GM12878 (cell line): ENCODE measurements at regions not wholly inside any gene's neighbourhood (a gene's known extent, or its start where the extent isn't known, plus 50 kb on each side); places are given as distances from the start of the nearest gene placed in this dataset.

Experiments
- ASH2L ChIP-seq: fragments of 300-600, 200-600 bp; sonication (generic); IDR thresholded peaks from 2 replicates; pipeline ENCODE4 v1.6.1; 2017; ENCODE audit warnings: low read depth, mild to moderate bottlenecking, borderline replicate concordance
- CHD2 ChIP-seq: IDR thresholded peaks from 2 replicates; pipeline ENCODE4 v1.6.1; 2011; ENCODE audit warnings: low read depth, low read length, improper control_type of control experiment, borderline replicate concordance
- CTCF ChIP-seq, 3 experiments: IDR thresholded peaks in 2 of 3; conservative IDR thresholded peaks in 1 of 3; 2 replicates each; pipeline ENCODE4 v1.5.1; 2011; ENCODE audit warnings: low read depth in 3 of 3, low read length in 3 of 3, mild to moderate bottlenecking in 3 of 3, control low read depth in 2 of 3, moderate library complexity in 2 of 3, inconsistent platforms in 1 of 3, mixed read lengths in 1 of 3; ENCODE audit not compliant: control insufficient read depth in 2 of 3, insufficient read depth in 1 of 3; ENCODE audit errors: extremely low read depth in 1 of 3
- E2F4 ChIP-seq: IDR thresholded peaks from 2 replicates; pipeline ENCODE4 v1.6.1; 2012; ENCODE audit warnings: low read depth, low read length, improper control_type of control experiment
- EZH2 ChIP-seq: IDR thresholded peaks from 2 replicates; pipeline ENCODE4 v1.6.1; 2012; ENCODE audit warnings: low read depth, mild to moderate bottlenecking, control low read depth, inconsistent platforms, low read length, borderline replicate concordance; ENCODE audit not compliant: control insufficient read depth
- HDAC6 ChIP-seq: fragments of 200-600 bp; sonication (generic); IDR thresholded peaks from one replicate; pipeline ENCODE4 v1.8.0; 2017; ENCODE audit warnings: antibody characterized with exemption; ENCODE audit not compliant: unreplicated experiment
- POLR2A ChIP-seq: IDR thresholded peaks from 2 replicates; pipeline ENCODE4 v1.6.1; 2011; ENCODE audit warnings: low read depth, mild to moderate bottlenecking, low read length
- TCF12 ChIP-seq: IDR thresholded peaks from 2 replicates; pipeline ENCODE4 v1.6.1; 2011; ENCODE audit warnings: low read depth, mild to moderate bottlenecking, low read length

GRCh38 chr9:82109626-82110025 is 121.1 kb downstream of the SPATA31D1 start:
- TF ChIP-seq ASH2L (no peak), HDAC6 (no peak), CHD2 (no peak), E2F4 (no peak), POLR2A (no peak), EZH2 (no peak), CTCF (IDR thresholded peaks at IDR 0.05 in 2 of 3, conservative IDR thresholded peaks at IDR 0.05 in 1 of 3; ENCODE audit: control insufficient read depth in 2 of 3, extremely low read depth in 1 of 3, insufficient read depth in 1 of 3, low read depth in 3 of 3, low read length in 3 of 3) (no peak), TCF12 (no peak)
